ENCODE measurements at regions not wholly inside any gene's neighbourhood (a gene's known extent, or its start where the extent isn't known, plus 50 kb on each side); places are given as distances from the start of the nearest gene placed in this dataset.
"Not testable (repeated sequence)": the region's sequence is repeated elsewhere in the genome, so short reads cannot be mapped to it uniquely, and the experiment has no call there.

DNA sequence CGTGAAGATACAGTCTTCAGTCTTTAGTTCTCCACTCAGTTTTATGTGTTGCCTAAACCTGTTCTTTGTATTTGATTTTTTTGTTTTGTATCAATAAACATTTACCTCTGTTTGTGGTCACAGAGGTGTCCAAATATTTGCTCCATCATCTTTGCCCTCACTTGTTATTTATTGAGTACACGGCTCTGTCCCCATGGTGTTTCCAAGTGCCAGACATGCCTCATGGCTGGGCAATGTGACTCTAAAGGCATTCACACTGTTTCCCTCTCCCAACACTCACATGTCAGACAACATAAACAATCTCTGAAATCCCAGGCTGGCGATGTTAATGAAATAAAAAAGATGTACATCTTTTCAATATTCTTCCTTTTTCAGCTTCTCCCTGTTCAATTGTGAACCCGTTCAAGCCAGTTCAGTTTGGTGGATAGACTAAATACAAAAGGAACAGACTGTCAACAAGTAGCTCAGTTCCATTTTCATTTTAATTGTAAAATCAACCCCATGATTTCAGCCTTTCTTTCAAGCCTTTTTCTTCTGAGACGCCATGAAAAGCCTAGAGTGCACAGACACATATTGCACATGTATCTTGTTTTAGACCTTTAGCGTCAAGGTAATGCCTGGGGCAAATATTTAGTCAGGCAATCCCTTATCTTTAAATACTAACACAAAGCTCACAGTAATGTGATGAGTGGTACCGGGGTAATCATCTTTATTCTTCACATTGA, 680.7 kb downstream of the GALC start:
- DNase-seq (ENCODE audit: low read depth): no peak

GRCh38 chr14:87309557-87309956, 683.4 kb downstream of the GALC start:
- no peak for DNase-seq (ENCODE audit: low read depth)

GRCh38 chr14:87306409-87307168, 686.4 kb downstream of the GALC start:
- DNase-seq (ENCODE audit: low read depth): no peak

- no peak for DNase-seq (ENCODE audit: low read depth)
These were observed 687.6 kb downstream of the GALC start for GRCh38 chr14:87305345-87305744.

- no peak for DNase-seq (ENCODE audit: low read depth)
These were observed 688.6 kb downstream of the GALC start for GRCh38 chr14:87304404-87304803.

DNA sequence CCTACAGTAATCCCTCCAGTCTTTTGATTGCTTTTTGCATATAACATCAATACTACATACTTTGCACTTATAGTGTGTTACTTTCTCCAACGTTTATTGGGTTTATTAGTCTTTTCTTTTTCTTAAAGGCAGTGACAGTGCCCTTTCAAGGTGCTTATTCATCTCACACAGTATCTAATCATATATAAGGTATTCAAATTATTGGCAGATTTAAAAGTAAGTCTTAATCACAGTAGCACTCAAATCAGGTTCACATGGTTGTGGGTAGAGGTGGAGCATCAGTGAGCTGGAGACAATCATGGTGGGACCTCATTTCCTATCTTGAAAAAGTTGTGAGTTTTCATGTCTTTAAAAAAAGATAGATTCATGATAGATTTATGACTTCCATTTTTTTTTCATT, 706.2 kb downstream of the GALC start:
- DNase-seq (ENCODE audit: low read depth): no peak

GRCh38 chr14:87286191-87286590, 706.8 kb downstream of the GALC start:
- no peak for DNase-seq (ENCODE audit: low read depth)

- DNase-seq (ENCODE audit: low read depth): no peak
These were observed 707.5 kb downstream of the GALC start for GRCh38 chr14:87285506-87285905.

- DNase-seq (ENCODE audit: low read depth): no peak
These were observed 709.4 kb downstream of the GALC start for GRCh38 chr14:87283547-87283946.

- no peak for DNase-seq (ENCODE audit: low read depth)
These were observed 710.7 kb downstream of the GALC start for GRCh38 chr14:87282266-87282665.

GRCh38 chr14:87278415-87278814, 714.6 kb downstream of the GALC start:
- DNase-seq (ENCODE audit: low read depth): no peak

DNA sequence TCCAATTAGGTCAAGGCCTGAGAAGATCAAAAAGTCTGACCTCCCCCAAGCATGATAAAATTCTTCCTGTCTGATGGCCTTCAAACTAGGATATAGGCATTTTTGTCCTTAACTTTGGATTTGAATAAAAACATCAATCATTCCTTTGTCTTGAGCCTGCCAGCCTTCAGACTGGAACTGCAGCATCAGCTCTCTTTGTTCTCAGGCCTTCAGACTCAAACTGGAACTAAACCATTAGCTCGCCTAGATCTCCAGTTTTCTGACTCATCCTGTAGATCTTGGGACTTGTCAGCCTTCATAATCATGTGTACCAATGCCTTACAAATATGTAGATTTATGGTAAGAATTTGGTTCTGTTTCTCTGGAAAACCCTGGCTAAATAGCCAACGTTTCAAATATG, 721.7 kb downstream of the GALC start:
- DNase-seq (ENCODE audit: low read depth): no peak

GRCh38 chr14:87268997-87269396, 724.0 kb downstream of the GALC start:
- no peak for DNase-seq (ENCODE audit: low read depth)

DNA sequence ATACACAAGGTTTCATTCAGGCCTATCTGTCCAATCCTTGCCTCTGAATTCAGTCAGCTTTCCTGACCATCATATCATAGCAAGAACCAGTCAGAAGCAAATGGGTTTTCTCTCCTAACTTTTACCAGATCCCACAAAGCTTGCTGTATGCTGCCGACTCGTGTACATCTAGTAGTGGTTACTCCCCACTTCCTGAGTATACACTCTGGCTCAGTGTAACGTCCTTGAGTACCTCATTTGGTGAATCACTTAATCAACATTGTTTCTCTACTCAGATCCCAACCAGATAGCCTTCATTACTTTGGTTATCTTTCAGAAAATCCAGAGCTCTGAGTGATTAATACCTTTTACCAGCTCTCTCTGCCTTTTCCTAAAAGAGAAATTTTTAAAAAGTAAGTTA, 728.2 kb downstream of the GALC start:
- DNase-seq (ENCODE audit: low read depth): no peak

DNA sequence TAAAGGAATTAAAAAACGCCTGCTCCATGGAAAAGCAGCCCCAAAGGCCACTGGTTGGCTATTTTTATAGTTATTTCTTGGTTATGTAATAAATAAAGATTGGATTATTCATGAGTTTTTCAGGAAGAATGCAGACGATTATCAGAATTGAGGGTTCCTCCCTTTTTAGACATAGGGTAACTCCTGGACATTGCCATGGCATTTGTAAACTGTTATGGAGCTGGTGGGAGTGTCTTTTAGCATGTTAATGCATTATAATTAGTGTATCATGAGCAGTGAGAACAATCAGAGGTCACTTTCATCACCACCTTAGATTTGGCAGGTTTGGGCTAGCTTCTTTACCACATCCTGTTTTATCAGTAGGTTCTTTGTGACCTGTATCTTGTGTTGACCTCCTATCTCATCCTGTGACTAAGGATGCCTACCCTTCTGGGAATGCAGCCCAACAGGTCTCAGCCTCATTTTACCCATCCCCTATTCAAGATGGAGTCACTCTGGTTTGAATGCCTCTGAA, 728.7 kb downstream of the GALC start:
- no peak for DNase-seq (ENCODE audit: low read depth)

DNA sequence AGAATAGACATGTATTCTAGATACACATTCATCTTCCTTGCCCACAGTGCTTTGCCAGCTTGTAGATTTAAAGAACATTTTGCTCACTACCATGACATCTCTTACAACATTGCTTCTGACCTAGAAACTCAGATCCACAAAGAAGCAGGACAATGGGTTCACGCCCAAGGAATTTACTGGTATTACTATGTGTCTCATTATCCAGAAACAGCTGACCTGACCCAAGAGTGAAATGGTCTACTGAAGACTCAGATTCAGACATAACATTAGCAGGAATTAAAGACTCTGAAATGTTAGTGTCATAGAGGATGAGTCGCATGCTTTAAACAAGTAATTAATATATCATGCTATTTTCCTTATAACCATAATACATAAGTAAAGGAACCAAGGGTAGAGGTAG, 731.4 kb downstream of the GALC start:
- no peak for DNase-seq (ENCODE audit: low read depth)

DNA sequence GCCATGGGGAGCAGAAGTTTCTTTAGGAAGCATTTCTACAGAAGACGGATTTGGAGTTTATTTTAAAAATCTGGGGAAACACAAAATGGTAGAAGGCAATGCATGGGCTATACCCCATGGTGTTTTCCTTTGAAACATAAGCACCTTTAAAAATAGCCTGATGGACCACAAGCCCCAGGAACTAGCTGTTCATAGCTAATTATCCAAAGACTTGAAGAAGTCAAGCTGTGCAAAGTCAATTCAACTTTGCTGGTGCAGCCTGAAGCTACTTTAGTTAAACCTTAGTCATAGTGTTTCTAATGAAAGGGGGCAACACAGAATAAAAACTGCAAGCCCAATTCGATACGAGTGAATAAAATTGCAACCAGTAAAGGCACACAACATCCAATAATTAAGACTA, 732.5 kb downstream of the GALC start:
- DNase-seq (ENCODE audit: low read depth): no peak

DNA sequence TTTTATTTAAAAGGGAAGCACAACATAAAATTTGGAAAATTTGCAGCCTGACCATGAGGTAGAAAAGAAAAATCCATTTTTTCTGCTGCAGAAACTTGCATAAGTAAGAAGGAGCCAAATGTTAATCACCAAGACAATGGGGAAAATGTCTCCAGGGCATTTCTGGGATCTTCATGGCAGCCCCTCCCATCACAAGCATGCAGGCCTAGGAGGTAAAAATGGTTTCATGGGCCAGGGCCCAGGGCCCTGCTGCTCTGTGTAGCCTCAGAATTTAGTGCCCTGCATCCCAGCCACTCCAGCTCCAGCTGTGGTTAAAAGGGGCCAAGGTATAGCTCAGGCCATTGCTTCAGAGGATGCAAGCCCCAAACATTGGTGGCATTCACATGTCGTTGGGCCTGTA, 735.6 kb downstream of the GALC start:
- no peak for DNase-seq (ENCODE audit: low read depth)

- no peak for DNase-seq (ENCODE audit: low read depth)
These were observed 737.9 kb downstream of the GALC start for GRCh38 chr14:87255058-87255457.

DNA sequence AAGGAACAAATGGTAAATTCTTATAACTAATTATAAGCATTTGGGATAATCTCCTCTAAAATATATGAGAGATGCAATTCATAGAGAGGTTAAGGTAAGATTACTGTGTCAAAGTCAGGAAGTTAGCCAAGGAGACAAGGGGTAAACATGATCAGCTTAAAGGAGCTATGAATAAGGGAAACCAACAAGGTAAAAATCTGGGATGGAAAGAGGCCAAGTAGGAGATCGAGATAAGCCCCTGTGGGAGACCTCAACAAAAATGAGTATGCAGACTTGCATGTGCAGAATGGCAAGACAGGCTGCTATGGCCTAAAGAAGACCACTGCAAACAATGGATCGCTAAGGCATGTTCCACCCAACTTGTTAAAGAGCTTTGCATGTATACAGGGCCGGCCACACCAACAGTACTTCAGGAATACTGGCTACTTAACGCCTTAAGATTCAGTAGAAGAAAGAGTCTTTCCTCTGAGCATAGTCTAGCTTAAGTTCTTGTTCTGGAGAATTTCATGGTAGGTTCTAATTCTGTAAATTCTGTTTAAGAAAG, 738.6 kb downstream of the GALC start:
- DNase-seq (ENCODE audit: low read depth): no peak

DNA sequence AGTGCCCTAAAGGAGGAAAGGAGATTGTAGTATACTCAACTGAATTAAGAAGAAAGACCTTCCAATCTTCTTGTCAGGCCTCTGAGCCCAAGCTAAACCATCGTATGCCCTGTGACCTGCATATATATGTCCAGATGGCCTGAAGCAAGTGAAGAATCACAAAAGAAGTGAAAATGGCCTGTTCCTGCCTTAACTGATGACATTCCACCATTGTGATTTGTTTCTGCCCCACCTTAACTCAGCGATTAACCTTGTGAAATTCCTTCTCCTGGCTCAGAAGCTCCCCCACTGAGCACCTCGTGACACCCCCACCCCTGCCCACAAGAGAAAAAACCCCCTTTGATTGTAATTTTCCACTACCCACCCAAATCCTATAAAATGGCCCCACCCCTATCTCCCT, 739.2 kb downstream of the GALC start:
- not testable (repeated sequence) for DNase-seq (ENCODE audit: low read depth)

GRCh38 chr14:87252103-87252502, 740.9 kb downstream of the GALC start:
- no peak for DNase-seq (ENCODE audit: low read depth)

- DNase-seq (ENCODE audit: low read depth): no peak
These were observed 742.0 kb downstream of the GALC start for GRCh38 chr14:87251011-87251410.
